ENCODE measurements at regions not wholly inside any gene's neighbourhood (a gene's known extent, or its start where the extent isn't known, plus 50 kb on each side); places are given as distances from the start of the nearest gene placed in this dataset.

DNA sequence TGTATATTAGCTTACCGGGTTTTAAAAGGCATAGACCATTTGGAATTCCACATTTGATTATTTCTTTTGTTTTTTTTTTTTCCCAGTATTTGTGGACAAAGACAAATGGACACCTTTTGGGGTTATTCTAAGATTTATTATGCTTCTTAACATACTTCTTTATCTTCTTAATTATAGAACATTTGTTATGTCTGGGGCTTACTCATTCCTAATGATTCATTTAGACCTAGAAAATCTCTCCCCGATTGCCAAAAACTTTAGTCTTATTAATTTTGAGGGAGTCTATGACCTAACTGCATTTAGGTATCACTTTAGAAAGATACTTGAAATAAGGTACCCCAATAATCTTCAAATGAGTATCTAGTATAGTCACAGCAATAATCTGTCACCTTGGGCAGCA, 170.7 kb upstream of the PREP start:
- TF ChIP-seq, protein P1, sequence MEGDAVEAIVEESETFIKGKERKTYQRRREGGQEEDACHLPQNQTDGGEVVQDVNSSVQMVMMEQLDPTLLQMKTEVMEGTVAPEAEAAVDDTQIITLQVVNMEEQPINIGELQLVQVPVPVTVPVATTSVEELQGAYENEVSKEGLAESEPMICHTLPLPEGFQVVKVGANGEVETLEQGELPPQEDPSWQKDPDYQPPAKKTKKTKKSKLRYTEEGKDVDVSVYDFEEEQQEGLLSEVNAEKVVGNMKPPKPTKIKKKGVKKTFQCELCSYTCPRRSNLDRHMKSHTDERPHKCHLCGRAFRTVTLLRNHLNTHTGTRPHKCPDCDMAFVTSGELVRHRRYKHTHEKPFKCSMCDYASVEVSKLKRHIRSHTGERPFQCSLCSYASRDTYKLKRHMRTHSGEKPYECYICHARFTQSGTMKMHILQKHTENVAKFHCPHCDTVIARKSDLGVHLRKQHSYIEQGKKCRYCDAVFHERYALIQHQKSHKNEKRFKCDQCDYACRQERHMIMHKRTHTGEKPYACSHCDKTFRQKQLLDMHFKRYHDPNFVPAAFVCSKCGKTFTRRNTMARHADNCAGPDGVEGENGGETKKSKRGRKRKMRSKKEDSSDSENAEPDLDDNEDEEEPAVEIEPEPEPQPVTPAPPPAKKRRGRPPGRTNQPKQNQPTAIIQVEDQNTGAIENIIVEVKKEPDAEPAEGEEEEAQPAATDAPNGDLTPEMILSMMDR (conservative IDR thresholded peaks at IDR 0.05; ENCODE audit: low read length), result no peak
- no peak for TF ChIP-seq EZH2phosphoT487 (IDR thresholded peaks at IDR 0.05; ENCODE audit: borderline replicate concordance, low read depth, low read length)

Data from OCI-LY7 (cell line).